Head of caudate nucleus (tissue), 42 donors: ENCODE measurements at regions not wholly inside any gene's neighbourhood (a gene's known extent, or its start where the extent isn't known, plus 50 kb on each side); places are given as distances from the start of the nearest gene placed in this dataset.
A peak's percentile ranks its signal among the peaks of the same experiment; 100 is the strongest.

Source experiments
- DNase-seq, 42 donors: peaks; one replicate each; pipeline versions ENCODE4 v3.0.0 to v3.0.0-alpha.2; 2020 to 2021; ENCODE audit warnings: mixed read lengths in 7 of 42
- intact Hi-C: fragments of 100-400 bp; cut with DNase I; formaldehyde crosslinking; loops from one replicate; pipeline ENCODE4 v1.15.0; 2022

- no peak for DNase-seq
- intact Hi-C loops: no loop called here
These were observed 85.1 kb upstream of the C14orf180 start for GRCh38 chr14:104494483-104494882.

GRCh38 chr14:104496095-104496494 is 83.5 kb upstream of the C14orf180 start:
- intact Hi-C loops: no loop called here
- peak in 1 of 42 donors; percentile 7 for DNase-seq

- peak in 2 of 42 donors; percentile 17 to 30 for DNase-seq
- intact Hi-C loops: no loop called here
These were observed 79.5 kb upstream of the C14orf180 start for GRCh38 chr14:104499784-104500760.

GRCh38 chr14:104502060-104502459 is 77.5 kb upstream of the C14orf180 start:
- DNase-seq: no peak
- intact Hi-C loops: no loop called here

GRCh38 chr14:104503691-104504090 is 75.9 kb upstream of the C14orf180 start:
- peak in 2 of 42 donors; percentile 12 to 31 for DNase-seq
- intact Hi-C loops: no loop called here

- intact Hi-C loops: no loop called here
- peak in 2 of 42 donors; percentile 16 to 21 for DNase-seq
These were observed 75.3 kb upstream of the C14orf180 start for GRCh38 chr14:104504172-104504735.

- intact Hi-C loops: no loop called here
- peak in 3 of 42 donors; percentile 26 to 31 (median 30) for DNase-seq
These were observed 74.2 kb upstream of the C14orf180 start for GRCh38 chr14:104505085-104506074.

GRCh38 chr14:104506461-104507253 is 72.9 kb upstream of the C14orf180 start:
- DNase-seq: peak in 1 of 42 donors; percentile 26
- intact Hi-C loops: no loop called here

GRCh38 chr14:104507443-104507842 is 72.1 kb upstream of the C14orf180 start:
- intact Hi-C loops: no loop called here
- DNase-seq: peak in 1 of 42 donors; percentile 9

- intact Hi-C loops: no loop called here
- peak in 1 of 42 donors; percentile 39 for DNase-seq
These were observed 69.9 kb upstream of the C14orf180 start for GRCh38 chr14:104509673-104510072.

- peak in 1 of 42 donors; percentile 35 for DNase-seq
- intact Hi-C loops: no loop called here
These were observed 69.3 kb upstream of the C14orf180 start for GRCh38 chr14:104510216-104510615.

GRCh38 chr14:104510794-104511611 is 68.6 kb upstream of the C14orf180 start:
- peak; percentile 11 to 80 (median 56) for DNase-seq
- intact Hi-C loops: no loop called here

- intact Hi-C loops: no loop called here
- DNase-seq: peak in 1 of 42 donors; percentile 14
These were observed 67.5 kb upstream of the C14orf180 start for GRCh38 chr14:104512061-104512460.

GRCh38 chr14:104512771-104513640 is 66.6 kb upstream of the C14orf180 start:
- intact Hi-C loops: no loop called here
- DNase-seq: peak in 1 of 42 donors; percentile 25

- intact Hi-C loops: no loop called here
- DNase-seq: peak in 4 of 42 donors; percentile 8 to 33 (median 19)
These were observed 65.9 kb upstream of the C14orf180 start for GRCh38 chr14:104513641-104514046.

GRCh38 chr14:104514156-104514848 is 65.3 kb upstream of the C14orf180 start:
- intact Hi-C loops: no loop called here
- DNase-seq: peak in 3 of 42 donors; percentile 31 to 39 (median 39)
